HL-60 (cell line): ENCODE measurements at regions not wholly inside any gene's neighbourhood (a gene's known extent, or its start where the extent isn't known, plus 50 kb on each side); places are given as distances from the start of the nearest gene placed in this dataset.

Experiments
- CTCF ChIP-seq: IDR thresholded peaks from one replicate; pipeline ENCODE4 v1.5.1; 2011; ENCODE audit warnings: low read length, control low read depth, inconsistent platforms; ENCODE audit not compliant: insufficient read depth
- GABPA ChIP-seq: IDR thresholded peaks from 2 replicates; pipeline ENCODE4 v1.6.1; 2012; ENCODE audit warnings: low read depth
- POLR2AphosphoS5 ChIP-seq: IDR thresholded peaks from 2 replicates; pipeline ENCODE4 v1.6.1; 2012; ENCODE audit warnings: low read depth

GRCh38 chr5:74127381-74128320 is 501.7 kb downstream of the ARHGEF28 start:
- TF ChIP-seq CTCF (no peak), POLR2AphosphoS5 (no peak), GABPA (no peak)
